HL-60 (cell line): ENCODE measurements at regions not wholly inside any gene's neighbourhood (a gene's known extent, or its start where the extent isn't known, plus 50 kb on each side); places are given as distances from the start of the nearest gene placed in this dataset.

Experiments used
- DNase-seq, 2 experiments: peaks; one replicate each; pipeline ENCODE4 v3.0.0-alpha.2; 2010 to 2020; ENCODE audit warnings: low read depth in 1 of 2, low spot score in 1 of 2
- H3K27ac ChIP-seq: fragments of 250-450 bp; sonication (Bioruptor Pico); replicated peaks from 2 replicates; pipeline ENCODE4 v1.5.1; 2020; ENCODE audit warnings: mild to moderate bottlenecking, moderate library complexity
- H3K27me3 ChIP-seq: fragments of 250-450 bp; sonication (Bioruptor Pico); 2 replicates; pipeline ENCODE4 v1.5.1; 2021; ENCODE audit warnings: mild to moderate bottlenecking, moderate library complexity; ENCODE audit not compliant: insufficient read depth, poor library complexity, severe bottlenecking
- H3K4me3 ChIP-seq: replicated peaks from 2 replicates; pipeline ENCODE4 v1.5.1; 2011; ENCODE audit warnings: mild to moderate bottlenecking, control low read depth, low read length; ENCODE audit not compliant: insufficient read depth
- GABPA ChIP-seq: IDR thresholded peaks from 2 replicates; pipeline ENCODE4 v1.6.1; 2012; ENCODE audit warnings: low read depth
- POLR2AphosphoS5 ChIP-seq: IDR thresholded peaks from 2 replicates; pipeline ENCODE4 v1.6.1; 2012; ENCODE audit warnings: low read depth
- SPI1 ChIP-seq: IDR thresholded peaks from 2 replicates; pipeline ENCODE4 v1.6.1; 2012; ENCODE audit warnings: low read depth, mild to moderate bottlenecking, borderline replicate concordance
- TF ChIP-seq, protein P1 (sequence below): IDR thresholded peaks from one replicate; pipeline ENCODE4 v1.5.1; 2011; ENCODE audit warnings: low read length, control low read depth, inconsistent platforms; ENCODE audit not compliant: insufficient read depth
- TF ChIP-seq, protein P2 (sequence below): IDR thresholded peaks from 2 replicates; pipeline ENCODE4 v1.6.1; 2012; ENCODE audit warnings: low read depth; ENCODE audit not compliant: insufficient replicate concordance

DNA sequence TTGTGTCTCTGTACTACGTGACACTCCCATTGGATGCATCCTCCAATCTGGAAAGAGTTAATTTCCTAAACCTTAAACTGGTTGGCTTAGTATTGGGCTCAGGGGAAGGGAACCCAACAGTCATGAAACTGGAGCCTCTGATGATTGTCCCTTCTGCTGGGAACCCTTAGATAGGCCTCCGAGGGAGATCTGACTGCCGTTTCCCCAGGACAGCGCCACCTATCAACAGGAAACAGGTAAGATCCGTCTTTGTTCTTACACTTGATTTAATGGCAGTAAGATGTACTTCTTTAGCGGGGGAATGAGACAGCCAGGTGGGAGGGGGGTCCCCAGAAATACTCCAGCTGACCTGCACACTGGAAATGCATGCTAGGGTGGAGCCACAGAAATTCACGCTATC, 1749.6 kb downstream of the SI start:
- no peak for TF ChIP-seq GABPA
- TF ChIP-seq SPI1: no peak
- TF ChIP-seq, protein P1, sequence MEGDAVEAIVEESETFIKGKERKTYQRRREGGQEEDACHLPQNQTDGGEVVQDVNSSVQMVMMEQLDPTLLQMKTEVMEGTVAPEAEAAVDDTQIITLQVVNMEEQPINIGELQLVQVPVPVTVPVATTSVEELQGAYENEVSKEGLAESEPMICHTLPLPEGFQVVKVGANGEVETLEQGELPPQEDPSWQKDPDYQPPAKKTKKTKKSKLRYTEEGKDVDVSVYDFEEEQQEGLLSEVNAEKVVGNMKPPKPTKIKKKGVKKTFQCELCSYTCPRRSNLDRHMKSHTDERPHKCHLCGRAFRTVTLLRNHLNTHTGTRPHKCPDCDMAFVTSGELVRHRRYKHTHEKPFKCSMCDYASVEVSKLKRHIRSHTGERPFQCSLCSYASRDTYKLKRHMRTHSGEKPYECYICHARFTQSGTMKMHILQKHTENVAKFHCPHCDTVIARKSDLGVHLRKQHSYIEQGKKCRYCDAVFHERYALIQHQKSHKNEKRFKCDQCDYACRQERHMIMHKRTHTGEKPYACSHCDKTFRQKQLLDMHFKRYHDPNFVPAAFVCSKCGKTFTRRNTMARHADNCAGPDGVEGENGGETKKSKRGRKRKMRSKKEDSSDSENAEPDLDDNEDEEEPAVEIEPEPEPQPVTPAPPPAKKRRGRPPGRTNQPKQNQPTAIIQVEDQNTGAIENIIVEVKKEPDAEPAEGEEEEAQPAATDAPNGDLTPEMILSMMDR: no peak
- TF ChIP-seq, protein P2, sequence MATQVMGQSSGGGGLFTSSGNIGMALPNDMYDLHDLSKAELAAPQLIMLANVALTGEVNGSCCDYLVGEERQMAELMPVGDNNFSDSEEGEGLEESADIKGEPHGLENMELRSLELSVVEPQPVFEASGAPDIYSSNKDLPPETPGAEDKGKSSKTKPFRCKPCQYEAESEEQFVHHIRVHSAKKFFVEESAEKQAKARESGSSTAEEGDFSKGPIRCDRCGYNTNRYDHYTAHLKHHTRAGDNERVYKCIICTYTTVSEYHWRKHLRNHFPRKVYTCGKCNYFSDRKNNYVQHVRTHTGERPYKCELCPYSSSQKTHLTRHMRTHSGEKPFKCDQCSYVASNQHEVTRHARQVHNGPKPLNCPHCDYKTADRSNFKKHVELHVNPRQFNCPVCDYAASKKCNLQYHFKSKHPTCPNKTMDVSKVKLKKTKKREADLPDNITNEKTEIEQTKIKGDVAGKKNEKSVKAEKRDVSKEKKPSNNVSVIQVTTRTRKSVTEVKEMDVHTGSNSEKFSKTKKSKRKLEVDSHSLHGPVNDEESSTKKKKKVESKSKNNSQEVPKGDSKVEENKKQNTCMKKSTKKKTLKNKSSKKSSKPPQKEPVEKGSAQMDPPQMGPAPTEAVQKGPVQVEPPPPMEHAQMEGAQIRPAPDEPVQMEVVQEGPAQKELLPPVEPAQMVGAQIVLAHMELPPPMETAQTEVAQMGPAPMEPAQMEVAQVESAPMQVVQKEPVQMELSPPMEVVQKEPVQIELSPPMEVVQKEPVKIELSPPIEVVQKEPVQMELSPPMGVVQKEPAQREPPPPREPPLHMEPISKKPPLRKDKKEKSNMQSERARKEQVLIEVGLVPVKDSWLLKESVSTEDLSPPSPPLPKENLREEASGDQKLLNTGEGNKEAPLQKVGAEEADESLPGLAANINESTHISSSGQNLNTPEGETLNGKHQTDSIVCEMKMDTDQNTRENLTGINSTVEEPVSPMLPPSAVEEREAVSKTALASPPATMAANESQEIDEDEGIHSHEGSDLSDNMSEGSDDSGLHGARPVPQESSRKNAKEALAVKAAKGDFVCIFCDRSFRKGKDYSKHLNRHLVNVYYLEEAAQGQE: no peak
- TF ChIP-seq POLR2AphosphoS5: no peak
- Histone ChIP-seq H3K4me3 (no peak overlapping the region), H3K27me3 (no peaks in the 10 kb centered on the region), H3K27ac (no peak overlapping the region)
- no peak for DNase-seq

DNA sequence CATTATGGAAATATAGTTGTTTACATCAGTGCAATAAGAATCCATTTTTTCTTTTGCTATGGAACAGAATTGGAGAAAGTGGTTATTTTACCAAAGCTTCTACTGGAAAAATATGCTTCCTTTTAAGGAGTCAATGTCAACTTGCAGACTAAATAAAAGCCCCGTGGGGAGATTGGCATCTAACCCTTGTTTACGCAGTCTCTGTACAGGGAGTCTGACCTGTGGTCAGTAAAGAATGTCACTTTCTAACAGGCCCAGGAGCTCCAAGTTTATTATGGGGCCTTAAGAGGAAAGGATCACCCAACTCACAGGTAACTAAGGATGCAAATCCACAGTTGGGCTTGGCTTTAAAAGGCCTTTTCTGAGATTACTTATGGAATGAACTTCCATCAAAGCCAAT, 1751.2 kb downstream of the SI start:
- H3K27me3 ChIP-seq: no peaks in the 10 kb centered on the region
- no peak for DNase-seq
- TF ChIP-seq, protein P2: no peak
- TF ChIP-seq GABPA: no peak
- TF ChIP-seq SPI1: no peak
- TF ChIP-seq POLR2AphosphoS5: no peak
- TF ChIP-seq, protein P1: no peak
- no peak overlapping the region for H3K4me3 ChIP-seq
- no peak overlapping the region for H3K27ac ChIP-seq

DNA sequence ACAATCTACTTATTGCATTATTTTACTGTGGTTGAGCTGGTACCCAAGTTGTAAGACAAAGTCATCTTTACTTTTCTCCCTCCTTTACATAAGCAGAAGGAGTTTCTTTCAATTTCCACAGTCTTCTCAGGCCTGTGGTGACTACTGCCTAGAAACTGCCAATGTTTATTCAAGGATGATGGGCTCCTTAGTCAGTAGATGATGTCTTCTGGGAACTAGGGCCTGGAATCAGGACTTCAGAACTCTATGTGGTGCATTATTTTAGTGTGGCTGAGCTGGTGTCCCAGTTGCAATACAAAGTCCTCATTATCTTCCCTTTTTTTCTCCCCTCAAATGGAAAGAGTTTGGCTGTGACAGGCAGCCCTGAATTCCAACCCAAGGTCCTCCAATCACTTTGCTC, 1762.5 kb downstream of the SI start:
- Histone ChIP-seq H3K27ac (no peak overlapping the region), H3K27me3 (no peaks in the 10 kb centered on the region), H3K4me3 (no peak overlapping the region)
- DNase-seq: no peak
- TF ChIP-seq POLR2AphosphoS5: no peak
- TF ChIP-seq, protein P2: no peak
- TF ChIP-seq, protein P1: no peak
- TF ChIP-seq SPI1: no peak
